ENCODE measurements at regions not wholly inside any gene's neighbourhood (a gene's known extent, or its start where the extent isn't known, plus 50 kb on each side); places are given as distances from the start of the nearest gene placed in this dataset.

DNA sequence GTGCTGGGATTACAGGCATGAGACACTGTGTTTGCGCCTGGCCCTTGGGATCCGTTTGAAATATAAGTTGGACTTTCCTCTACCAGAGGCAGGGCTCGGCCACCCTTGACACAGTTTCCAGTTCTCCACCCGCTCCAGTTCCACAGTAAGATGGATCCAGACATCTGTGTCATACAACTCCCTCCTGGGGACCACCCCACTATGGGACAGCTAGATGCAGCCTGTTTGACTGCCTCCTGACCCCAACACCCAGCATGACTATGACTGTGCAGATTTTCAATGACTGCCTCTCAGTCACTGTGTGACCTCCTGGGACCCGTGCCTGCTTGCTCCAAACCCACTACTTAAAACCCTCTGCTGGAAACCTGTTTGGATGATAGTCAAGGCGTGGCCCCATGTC is 166.7 kb downstream of the IRF8 start:
- TF ChIP-seq, protein P1, sequence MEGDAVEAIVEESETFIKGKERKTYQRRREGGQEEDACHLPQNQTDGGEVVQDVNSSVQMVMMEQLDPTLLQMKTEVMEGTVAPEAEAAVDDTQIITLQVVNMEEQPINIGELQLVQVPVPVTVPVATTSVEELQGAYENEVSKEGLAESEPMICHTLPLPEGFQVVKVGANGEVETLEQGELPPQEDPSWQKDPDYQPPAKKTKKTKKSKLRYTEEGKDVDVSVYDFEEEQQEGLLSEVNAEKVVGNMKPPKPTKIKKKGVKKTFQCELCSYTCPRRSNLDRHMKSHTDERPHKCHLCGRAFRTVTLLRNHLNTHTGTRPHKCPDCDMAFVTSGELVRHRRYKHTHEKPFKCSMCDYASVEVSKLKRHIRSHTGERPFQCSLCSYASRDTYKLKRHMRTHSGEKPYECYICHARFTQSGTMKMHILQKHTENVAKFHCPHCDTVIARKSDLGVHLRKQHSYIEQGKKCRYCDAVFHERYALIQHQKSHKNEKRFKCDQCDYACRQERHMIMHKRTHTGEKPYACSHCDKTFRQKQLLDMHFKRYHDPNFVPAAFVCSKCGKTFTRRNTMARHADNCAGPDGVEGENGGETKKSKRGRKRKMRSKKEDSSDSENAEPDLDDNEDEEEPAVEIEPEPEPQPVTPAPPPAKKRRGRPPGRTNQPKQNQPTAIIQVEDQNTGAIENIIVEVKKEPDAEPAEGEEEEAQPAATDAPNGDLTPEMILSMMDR (IDR thresholded peaks at IDR 0.05; ENCODE audit: insufficient read depth, low read depth, low read length): no peak
- H3K4me3 ChIP-seq (ENCODE audit: low read depth, low read length): no peak overlapping the region
- no peak for DNase-seq (ENCODE audit: low read depth)

DNA sequence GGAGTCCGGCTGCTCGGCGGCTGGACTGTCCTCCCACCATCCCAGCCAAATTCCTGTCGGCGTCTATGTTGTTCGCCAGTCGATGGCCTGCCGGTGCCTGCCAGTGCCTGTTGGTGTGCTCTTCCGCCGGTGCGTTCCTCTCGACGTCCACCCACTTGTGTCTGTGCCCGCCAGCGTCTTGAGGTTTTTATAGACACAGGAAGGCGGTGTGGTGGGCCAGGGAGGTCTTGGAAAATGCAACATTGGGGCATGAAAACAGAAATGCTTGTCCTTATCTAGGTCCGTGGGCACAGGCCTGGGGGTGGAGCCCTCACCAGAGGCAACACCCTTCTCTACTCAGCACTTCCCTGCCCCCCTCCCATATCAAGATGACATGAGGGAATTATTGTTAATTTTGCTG is 167.8 kb downstream of the IRF8 start:
- no peak overlapping the region for H3K4me3 ChIP-seq (ENCODE audit: low read depth, low read length)
- TF ChIP-seq, protein P1 (IDR thresholded peaks at IDR 0.05; ENCODE audit: insufficient read depth, low read depth, low read length): no peak
- DNase-seq (ENCODE audit: low read depth): no peak

DNA sequence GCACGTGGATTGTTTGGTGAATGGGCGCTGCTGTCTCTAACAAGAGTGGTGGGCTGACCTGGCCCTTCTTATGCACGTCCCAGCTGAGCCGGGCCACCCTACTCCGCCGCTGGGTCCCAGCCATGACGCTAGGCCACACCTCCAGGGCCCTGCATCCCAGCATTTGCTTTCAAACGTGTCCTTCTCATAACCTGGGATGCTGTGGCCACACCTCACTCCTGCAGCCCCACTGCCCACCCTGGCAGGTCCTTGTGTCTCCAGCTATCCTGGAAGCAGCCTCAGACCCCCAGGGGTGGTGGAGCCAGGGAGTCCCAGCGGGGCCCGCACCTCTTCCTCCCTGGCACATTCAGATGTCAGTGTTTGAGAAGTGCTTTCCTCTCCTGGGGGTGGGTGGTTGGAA is 168.6 kb downstream of the IRF8 start:
- TF ChIP-seq, protein P1 (IDR thresholded peaks at IDR 0.05; ENCODE audit: insufficient read depth, low read depth, low read length): no peak
- DNase-seq (ENCODE audit: low read depth): no peak

DNA sequence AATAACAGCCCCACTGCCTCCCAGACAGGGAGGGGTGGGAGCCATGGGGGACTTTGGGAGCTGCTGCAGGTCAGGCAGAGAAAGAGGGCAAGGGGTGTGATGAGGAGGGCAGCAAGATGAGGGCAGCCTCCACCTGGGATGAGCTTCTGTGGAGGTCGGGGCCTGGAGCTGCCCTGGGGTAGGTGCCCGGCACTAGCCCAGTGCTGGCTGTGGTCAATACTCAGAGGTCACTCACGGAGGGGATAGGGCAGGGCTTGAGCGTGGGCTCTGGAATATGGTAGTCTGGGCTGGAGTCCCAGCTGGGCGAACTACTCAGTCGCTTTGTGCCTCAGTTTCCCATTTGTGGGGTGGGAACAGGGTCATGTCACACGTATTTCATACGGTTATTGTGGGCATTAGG is 169.0 kb downstream of the IRF8 start:
- TF ChIP-seq, protein P1 (IDR thresholded peaks at IDR 0.05; ENCODE audit: insufficient read depth, low read depth, low read length): no peak
- no peak for DNase-seq (ENCODE audit: low read depth)
- no peak overlapping the region for H3K4me3 ChIP-seq (ENCODE audit: low read depth, low read length)

More for the DNA sequence above, 168.6 kb downstream of the IRF8 start:
- H3K4me3 ChIP-seq (ENCODE audit: low read depth, low read length): no peak overlapping the region

DNA sequence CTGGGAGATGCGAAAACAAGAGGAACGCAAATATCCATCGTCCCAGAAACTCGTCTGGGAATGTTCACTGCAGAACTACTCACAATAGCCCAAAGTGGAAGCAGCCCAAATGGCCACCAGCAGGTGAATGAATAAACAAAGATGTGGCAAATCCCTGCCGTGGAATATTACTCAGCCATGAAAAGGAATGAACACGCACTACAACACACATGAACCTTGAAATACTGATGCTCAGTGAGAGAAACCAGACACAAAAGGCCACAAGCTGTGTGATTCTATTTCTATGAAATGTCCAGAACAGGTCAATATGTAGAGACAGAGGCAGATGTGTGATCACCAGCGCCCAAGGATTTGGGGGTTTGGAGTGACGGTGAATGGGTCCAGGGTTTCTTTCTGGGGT is 169.8 kb downstream of the IRF8 start:
- DNase-seq (ENCODE audit: low read depth): no peak
- H3K4me3 ChIP-seq (ENCODE audit: low read depth, low read length): no peak overlapping the region
- TF ChIP-seq, protein P1 (IDR thresholded peaks at IDR 0.05; ENCODE audit: insufficient read depth, low read depth, low read length): no peak

DNA sequence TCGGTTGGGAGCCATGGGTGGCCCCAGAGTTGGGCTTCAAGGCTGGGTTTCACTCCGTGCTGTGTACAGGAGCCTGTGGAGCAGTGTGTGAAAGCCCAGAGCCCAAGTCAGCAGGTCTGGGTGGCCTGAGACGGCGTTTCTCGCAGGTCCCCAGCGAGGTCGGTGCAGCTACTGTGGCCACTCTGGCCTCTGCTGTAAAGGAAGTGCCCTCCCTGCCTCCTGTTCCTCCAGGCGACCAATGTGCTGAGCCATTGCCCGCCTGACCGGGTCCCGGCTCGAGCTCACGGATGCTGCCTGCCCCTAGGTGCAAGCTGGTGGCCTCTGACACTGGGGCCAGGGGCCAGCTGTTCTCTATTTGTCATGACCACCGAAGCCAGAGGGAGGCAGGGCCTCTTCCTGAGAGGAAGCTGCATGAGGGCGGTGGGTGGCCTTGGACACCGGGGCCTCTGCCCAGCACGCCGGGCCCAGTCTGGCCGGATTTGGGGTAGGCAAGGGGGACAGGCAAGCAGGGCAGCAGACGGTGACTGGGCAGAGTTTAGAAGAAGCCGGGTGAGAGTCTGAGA is 170.9 kb downstream of the IRF8 start:
- TF ChIP-seq, protein P1 (IDR thresholded peaks at IDR 0.05; ENCODE audit: insufficient read depth, low read depth, low read length): no peak
- no peak for DNase-seq (ENCODE audit: low read depth)
- no peak overlapping the region for H3K4me3 ChIP-seq (ENCODE audit: low read depth, low read length)

DNA sequence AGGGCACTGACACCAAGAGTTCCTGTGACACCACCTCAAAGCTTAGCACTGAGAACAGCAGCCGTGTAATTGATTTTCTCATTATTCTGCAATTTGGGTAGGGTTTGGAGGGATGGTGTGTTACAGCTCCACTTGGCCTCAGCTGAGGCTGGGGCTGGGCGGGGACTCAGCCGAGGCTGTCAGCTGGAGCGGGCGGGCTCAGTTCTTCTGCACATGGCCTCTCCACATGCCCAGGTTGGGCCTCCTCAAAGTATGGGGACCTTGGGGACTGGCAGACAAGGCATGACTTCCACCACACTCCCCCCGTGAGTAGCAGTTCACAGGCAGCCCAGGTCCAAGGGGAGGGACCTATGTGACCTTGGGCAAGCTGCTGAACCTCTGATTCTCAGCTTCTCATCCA is 171.5 kb downstream of the IRF8 start:
- H3K4me3 ChIP-seq (ENCODE audit: low read depth, low read length): no peak overlapping the region
- DNase-seq (ENCODE audit: low read depth): no peak
- TF ChIP-seq, protein P1 (IDR thresholded peaks at IDR 0.05; ENCODE audit: insufficient read depth, low read depth, low read length): no peak

Measured in fibroblast of villous mesenchyme (primary cell).